Motor neuron (in vitro differentiated cells): ENCODE measurements at regions not wholly inside any gene's neighbourhood (a gene's known extent, or its start where the extent isn't known, plus 50 kb on each side); places are given as distances from the start of the nearest gene placed in this dataset.
A peak's percentile ranks its signal among the peaks of the same experiment; 100 is the strongest.

Experiments used
- ATAC-seq, 8 experiments: fragments of 200-7000 bp; cut with Tn5 transposase; replicated peaks in 6 of 8; 2 replicates each; pipeline ENCODE4 v1.8.0; 2021; ENCODE audit warnings: mild to moderate bottlenecking in 8 of 8, moderate library complexity in 8 of 8
- H3K27ac ChIP-seq, 2 donors: fragments of 250-450 bp; sonication (Bioruptor Pico); 2 replicates each; pipeline ENCODE4 v1.9.0; 2021; ENCODE audit warnings: antibody characterized with exemption in 2 of 2, mild to moderate bottlenecking in 2 of 2, moderate library complexity in 1 of 2
- H3K4me1 ChIP-seq, 2 donors: fragments of 250-450 bp; sonication (Bioruptor Pico); replicated peaks in 1 of 2; 2 replicates each; pipeline ENCODE4 v1.6.1; 2021; ENCODE audit warnings: antibody characterized with exemption in 2 of 2, mild to moderate bottlenecking in 2 of 2, moderate library complexity in 1 of 2
- H3K4me3 ChIP-seq, 5 donors: fragments of 250-450 bp; sonication (Bioruptor Pico); 2 replicates each; pipeline ENCODE4 v1.9.0; 2021; ENCODE audit warnings: antibody characterized with exemption in 5 of 5, mild to moderate bottlenecking in 5 of 5, moderate library complexity in 4 of 5
- WGBS, 10 experiments: fragments of 450-650 bp; shearing (Covaris generic); methylation state at CpG; one replicate each; pipeline ENCODE4 v1.0.0; 2022; 5-methylcytosine and 5-hydroxymethylcytosine counted together
- in situ Hi-C, 9 experiments: fragments of 400-800 bp; cut with MboI; loops; one replicate each; pipeline ENCODE4 v1.15.0; 2021; ENCODE audit warnings: low sequenced_read_pairs in 9 of 9, low pct_unique_long_range_greater_than_20kb in 2 of 9; ENCODE audit not compliant: unreplicated experiment in 9 of 9

DNA sequence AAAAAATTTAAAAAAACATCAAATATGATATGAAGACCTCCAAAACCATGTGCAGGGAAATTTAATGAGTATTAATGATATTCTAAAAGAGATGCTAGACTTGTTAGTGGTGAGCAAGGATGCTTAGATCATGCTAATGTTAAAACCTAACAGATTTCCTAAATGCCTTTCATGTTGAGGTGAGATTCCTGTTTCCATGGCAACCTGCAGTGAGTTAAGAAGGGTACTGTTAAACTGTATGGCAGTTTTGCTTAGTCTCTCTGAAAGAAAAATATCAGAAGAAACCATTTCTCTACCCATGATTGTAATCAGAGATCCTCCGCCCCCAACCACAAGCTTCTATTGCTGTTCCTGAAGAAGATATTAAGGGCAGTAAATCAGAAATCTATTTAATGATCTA is 321.6 kb upstream of the LRRC7 start:
- Histone ChIP-seq H3K4me3 (no peak overlapping the region), H3K27ac (no peak overlapping the region), H3K4me1 (peaks cover 0 to 11% of the 10 kb centered on the region in 2 donors)
- in situ Hi-C loops = no loop called here
- 0 to 100% (median 93%) methylated on average over 1 of the region's 1 CpG; no CpG with 5 or more reads in 2 of the 10 experiments for WGBS, 10 experiments
- peak in 5 of 8 experiments; percentile 35 to 80 (median 63) for ATAC-seq

DNA sequence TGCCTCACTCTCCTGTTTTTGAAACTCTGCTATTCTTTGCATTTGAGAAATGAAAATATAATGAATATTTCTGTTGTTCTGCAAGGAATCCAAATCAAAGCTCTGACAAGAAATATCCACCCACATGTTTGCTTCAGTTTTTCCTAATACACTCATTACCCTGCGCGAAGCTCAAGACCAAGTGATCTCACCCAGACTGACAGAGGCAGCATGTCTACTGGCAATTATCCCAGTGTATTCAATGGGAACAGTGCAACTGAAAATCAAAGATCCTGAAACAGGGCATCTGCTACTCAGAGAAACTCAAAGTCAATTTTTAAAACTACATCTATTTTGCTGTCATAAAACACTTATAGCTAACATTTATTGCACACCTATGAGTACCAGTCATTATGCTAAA is 321.0 kb upstream of the LRRC7 start:
- Histone ChIP-seq H3K27ac (no peak overlapping the region), H3K4me3 (no peak overlapping the region), H3K4me1 (peaks cover 0 to 11% of the 10 kb centered on the region in 2 donors)
- peak in 5 of 8 experiments; percentile 35 to 73 (median 49) for ATAC-seq
- in situ Hi-C loops = no loop called here
- 0 to 100% (median 54%) methylated on average over 1 to 2 of the region's 2 CpGs; no CpG with 5 or more reads in 2 of the 10 experiments for WGBS, 10 experiments

DNA sequence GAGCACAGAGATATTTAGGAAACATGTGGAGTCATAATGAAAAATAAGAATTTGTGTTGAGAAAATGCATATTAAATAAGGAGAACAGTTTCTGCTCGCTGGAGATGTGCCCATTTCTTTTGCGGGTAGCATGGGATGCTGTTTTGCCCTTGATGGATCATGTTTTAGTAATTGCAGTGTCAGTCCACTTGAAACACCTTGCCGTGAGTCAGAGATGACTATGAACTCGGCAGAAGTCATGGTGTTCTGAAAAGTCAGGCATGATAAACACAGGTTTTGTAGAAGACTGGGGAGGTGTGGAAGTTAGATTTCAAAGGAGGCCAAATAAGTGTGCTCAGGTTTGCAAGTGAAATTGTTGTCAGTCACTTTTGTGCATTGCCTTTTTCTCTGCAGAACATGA is 315.0 kb upstream of the LRRC7 start:
- Histone ChIP-seq H3K27ac (no peak overlapping the region), H3K4me1 (peaks cover 0 to under 1% of the 10 kb centered on the region in 2 donors), H3K4me3 (no peak overlapping the region)
- ATAC-seq = no peak
- 47 to 100% (median 78%) methylated on average over 1 to 4 of the region's 4 CpGs; no CpG with 5 or more reads in 2 of the 10 experiments for WGBS, 10 experiments
- in situ Hi-C loops = no loop called here

GRCh38 chr1:69256036-69256435 is 311.7 kb upstream of the LRRC7 start:
- in situ Hi-C loops = no loop called here
- no peak for ATAC-seq
- Histone ChIP-seq H3K4me1 (peaks cover 6 to 20% of the 10 kb centered on the region in 2 donors), H3K4me3 (no peak overlapping the region), H3K27ac (no peak overlapping the region)
- 25 to 100% (median 92%) methylated on average over 1 of the region's 1 CpG; no CpG with 5 or more reads in 3 of the 10 experiments for WGBS, 10 experiments

DNA sequence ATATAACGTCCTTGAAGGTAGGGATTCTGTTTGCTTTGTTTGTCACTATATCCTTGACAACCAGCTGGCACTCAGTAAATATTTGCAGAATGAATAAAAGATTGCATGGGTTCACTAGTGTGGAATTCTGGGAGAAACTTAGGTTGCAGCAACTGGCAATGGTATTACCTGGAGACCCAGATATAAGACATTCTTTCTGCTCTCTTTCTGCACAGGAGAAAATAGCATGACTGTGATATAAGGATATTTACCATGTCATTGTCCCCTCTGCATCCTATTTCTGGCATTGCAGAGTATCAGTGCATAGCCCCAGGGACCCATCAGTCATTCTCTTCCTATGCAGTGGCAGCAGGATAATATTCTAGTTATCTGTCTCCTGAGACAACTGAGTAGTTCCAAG is 308.9 kb upstream of the LRRC7 start:
- no peak overlapping the region for H3K27ac ChIP-seq
- no peak overlapping the region for H3K4me3 ChIP-seq
- in situ Hi-C loops = no loop called here
- H3K4me1 ChIP-seq = peaks cover 10 to 27% of the 10 kb centered on the region in 2 donors
- ATAC-seq = peak in 5 of 8 experiments; percentile 78 to 99 (median 98)
- 8 to 88% (median 46%) methylated on average over 1 of the region's 1 CpG; no CpG with 5 or more reads in 4 of the 10 experiments for WGBS, 10 experiments

GRCh38 chr1:69263921-69264391 is 303.8 kb upstream of the LRRC7 start:
- in situ Hi-C loops = no loop called here

GRCh38 chr1:69269491-69269890 is 298.2 kb upstream of the LRRC7 start:
- no peak for ATAC-seq

More at GRCh38 chr1:69263921-69264391, 303.8 kb upstream of the LRRC7 start:
- ATAC-seq = peak in 6 of 8 experiments; percentile 71 to 96 (median 82)
- WGBS, 10 experiments = 0 to 100% (median 43%) methylated on average over 1 to 3 of the region's 3 CpGs
- peaks cover 14 to 28% of the 10 kb centered on the region in 2 donors for H3K4me1 ChIP-seq
- H3K27ac ChIP-seq = no peak overlapping the region
- no peak overlapping the region for H3K4me3 ChIP-seq

GRCh38 chr1:69271587-69272125 is 296.1 kb upstream of the LRRC7 start:
- Histone ChIP-seq H3K27ac (no peak overlapping the region), H3K4me1 (peaks cover 0 to 2% of the 10 kb centered on the region in 2 donors), H3K4me3 (no peak overlapping the region)
- WGBS, 10 experiments = 0 to 100% (median 88%) methylated on average over 1 to 5 of the region's 5 CpGs; no CpG with 5 or more reads in 1 of the 10 experiments
- in situ Hi-C loops = no loop called here
- ATAC-seq = peak in 1 of 8 experiments; percentile 51

More at GRCh38 chr1:69269491-69269890, 298.2 kb upstream of the LRRC7 start:
- WGBS, 10 experiments = 11 to 94% (median 73%) methylated on average over 1 to 2 of the region's 2 CpGs; no CpG with 5 or more reads in 1 of the 10 experiments
- Histone ChIP-seq H3K4me3 (no peak overlapping the region), H3K4me1 (peaks cover 3 to 6% of the 10 kb centered on the region in 2 donors), H3K27ac (no peak overlapping the region)
- in situ Hi-C loops = no loop called here

DNA sequence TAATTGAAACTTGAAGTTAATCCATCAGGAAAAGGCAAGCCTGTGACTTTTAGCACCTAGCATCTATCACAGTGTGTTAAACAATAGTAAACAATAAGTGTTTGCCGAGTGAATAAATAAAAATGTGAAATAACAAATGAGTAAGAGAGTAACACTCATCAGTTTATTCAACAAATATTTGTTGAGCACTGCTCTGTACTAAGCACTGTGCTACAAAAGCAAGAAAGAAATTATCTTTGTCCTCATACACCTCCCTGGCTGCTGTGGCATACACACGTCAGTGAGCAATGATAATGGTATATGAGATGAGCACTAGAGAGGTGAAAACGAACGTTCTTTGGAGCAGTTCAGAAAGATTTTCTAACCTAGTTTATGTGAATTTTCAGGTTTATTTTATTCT is 295.0 kb upstream of the LRRC7 start:
- Histone ChIP-seq H3K4me3 (no peak overlapping the region), H3K27ac (no peak overlapping the region), H3K4me1 (peaks cover 0 to 8% of the 10 kb centered on the region in 2 donors)
- in situ Hi-C loops = no loop called here
- ATAC-seq = peak in 1 of 8 experiments; percentile 81
- WGBS, 10 experiments = 20 to 90% (median 67%) methylated on average over 1 to 4 of the region's 4 CpGs

DNA sequence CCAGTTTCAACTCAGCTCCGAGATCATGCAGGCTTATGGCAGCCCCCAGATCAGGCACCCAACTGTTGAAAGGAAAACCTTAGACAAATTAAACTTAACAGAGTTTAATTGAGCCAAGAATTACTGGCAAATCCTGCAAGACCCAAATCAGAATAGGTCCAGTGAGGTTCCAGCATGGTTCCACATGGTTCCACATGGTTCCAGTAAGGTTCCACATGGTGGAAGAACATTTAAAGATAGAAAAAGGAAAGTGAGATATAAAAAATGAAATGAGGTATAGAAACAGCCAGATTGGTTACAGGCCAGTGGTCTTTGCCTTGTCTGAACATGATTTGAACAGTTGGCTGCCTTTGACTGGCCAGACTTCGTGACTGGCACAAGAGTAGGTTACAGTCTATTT is 288.8 kb upstream of the LRRC7 start:
- H3K4me3 ChIP-seq = no peak overlapping the region
- H3K4me1 ChIP-seq = peaks cover 4 to 8% of the 10 kb centered on the region in 2 donors
- no peak overlapping the region for H3K27ac ChIP-seq
- WGBS, 10 experiments = 10 to 100% (median 81%) methylated on average over 1 to 2 of the region's 2 CpGs; no CpG with 5 or more reads in 1 of the 10 experiments
- no peak for ATAC-seq
- in situ Hi-C loops = no loop called here

DNA sequence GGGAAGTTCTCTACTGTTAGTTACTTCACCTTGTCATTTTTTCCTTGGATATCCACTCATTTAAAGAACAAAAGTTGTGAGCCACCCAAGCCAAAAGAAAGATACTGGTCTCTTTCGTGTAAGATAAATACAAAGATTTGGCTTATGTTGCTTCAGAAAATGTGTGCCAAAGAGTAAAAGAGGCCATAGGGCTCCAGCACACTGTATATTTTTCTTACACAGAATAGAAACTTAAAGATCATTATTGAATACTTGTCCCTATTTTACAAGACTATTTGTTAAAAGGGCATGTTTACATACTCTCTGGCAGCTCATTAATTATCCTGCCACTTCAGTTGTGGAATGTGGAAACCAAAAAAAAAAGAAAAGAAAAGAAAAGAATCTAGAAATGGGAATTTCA is 284.2 kb upstream of the LRRC7 start:
- H3K4me3 ChIP-seq = no peak overlapping the region
- peaks cover 4 to 5% of the 10 kb centered on the region in 2 donors for H3K4me1 ChIP-seq
- ATAC-seq = no peak
- in situ Hi-C loops = no loop called here
- H3K27ac ChIP-seq = no peak overlapping the region
- 0 to 100% (median 71%) methylated on average over 1 of the region's 1 CpG; no CpG with 5 or more reads in 2 of the 10 experiments for WGBS, 10 experiments

- Histone ChIP-seq H3K27ac (no peak overlapping the region), H3K4me1 (peaks cover 4 to 5% of the 10 kb centered on the region in 2 donors), H3K4me3 (no peak overlapping the region)
- 0 to 100% (median 66%) methylated on average over 1 of the region's 1 CpG; no CpG with 5 or more reads in 2 of the 10 experiments for WGBS, 10 experiments
- no peak for ATAC-seq
- in situ Hi-C loops = no loop called here
Observed at GRCh38 chr1:69284508-69284907, 283.2 kb upstream of the LRRC7 start.

- peaks cover 1 to 16% of the 10 kb centered on the region in 2 donors for H3K4me1 ChIP-seq
- no peak for ATAC-seq
- 48 to 100% (median 94%) methylated on average over 1 to 5 of the region's 5 CpGs; no CpG with 5 or more reads in 1 of the 10 experiments for WGBS, 10 experiments
- in situ Hi-C loops = no loop called here
- H3K4me3 ChIP-seq = no peak overlapping the region
- no peak overlapping the region for H3K27ac ChIP-seq
Observed at GRCh38 chr1:69288416-69288815, 279.3 kb upstream of the LRRC7 start.
